H54 (cell line): ENCODE measurements at regions not wholly inside any gene's neighbourhood (a gene's known extent, or its start where the extent isn't known, plus 50 kb on each side); places are given as distances from the start of the nearest gene placed in this dataset.

ENCODE experiments used
- DNase-seq: peaks from one replicate; pipeline ENCODE4 v3.0.0; 2011; ENCODE audit warnings: low spot score, mixed read lengths; ENCODE audit not compliant: insufficient read length
- FAIRE-seq: peaks from 3 replicates; lab custom pipeline; 2011; peaks lifted over from hg19 to GRCh38; lab: Jason Lieb, UNC
- POLR2A ChIP-seq: IDR thresholded peaks from 2 replicates; pipeline ENCODE4 v1.6.1; 2011; ENCODE audit warnings: low read depth, mild to moderate bottlenecking, low read length

DNA sequence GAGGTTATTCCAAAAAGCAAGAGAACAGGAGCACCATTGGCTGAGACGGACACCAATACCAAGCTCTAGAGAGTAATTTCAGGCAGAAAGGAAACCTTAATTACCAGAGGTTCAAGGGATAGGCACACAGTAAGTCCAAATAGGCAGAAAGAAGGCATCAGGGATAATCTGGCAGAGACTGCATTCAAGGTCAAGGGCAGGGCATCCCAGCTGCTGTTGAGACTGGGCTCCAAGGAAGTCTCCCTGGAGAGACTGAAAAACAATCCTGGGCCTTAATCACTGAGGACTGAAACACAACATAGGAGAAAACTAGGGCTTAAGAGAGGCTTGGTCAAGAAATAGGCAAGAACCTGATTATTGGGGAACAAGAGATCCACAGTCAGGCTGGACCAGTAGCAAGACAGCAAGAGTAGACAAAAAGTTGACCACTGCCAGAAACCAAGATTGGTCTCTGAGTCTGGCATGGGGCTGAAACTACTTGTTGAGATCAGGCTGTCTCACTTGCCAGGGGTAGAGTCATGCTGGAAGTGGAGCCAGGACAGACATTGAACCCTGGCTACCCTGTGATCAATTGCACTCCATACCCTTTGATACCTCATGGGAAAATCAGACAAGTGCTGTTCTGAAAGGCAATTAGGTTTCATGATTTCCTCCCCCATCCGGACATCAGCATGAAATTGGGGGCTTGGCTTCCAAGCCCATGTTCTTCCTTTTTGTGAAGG, 193.2 kb upstream of the TNP1 start:
- FAIRE-seq (no peak), DNase-seq (no peak)
- no peak for TF ChIP-seq POLR2A

GRCh38 chr2:217051416-217051815, 191.6 kb upstream of the TNP1 start:
- no peak for TF ChIP-seq POLR2A
- DNase-seq (no peak), FAIRE-seq (no peak)

DNA sequence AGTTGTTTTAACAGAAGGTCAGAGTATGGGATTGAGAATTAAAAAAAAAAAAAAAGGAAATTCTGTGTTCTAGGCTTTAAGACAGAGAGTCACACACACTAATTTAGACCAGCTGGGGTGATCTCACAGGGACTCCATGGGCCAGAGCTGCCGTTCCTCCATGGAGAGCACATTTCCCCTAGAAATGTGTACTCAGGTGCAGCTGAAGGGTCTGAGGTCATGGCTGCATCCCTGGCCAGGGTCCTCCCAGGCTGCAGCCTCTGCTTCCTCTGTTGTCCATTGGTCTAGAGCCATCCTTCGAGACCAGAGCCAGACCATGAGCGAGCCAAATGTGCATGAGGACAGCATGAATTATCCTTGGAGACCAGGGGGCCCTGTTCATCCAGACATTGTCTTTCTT, 190.1 kb upstream of the TNP1 start:
- DNase-seq: no peak
- TF ChIP-seq POLR2A: no peak
- no peak for FAIRE-seq

- FAIRE-seq: no peak
- no peak for TF ChIP-seq POLR2A
- no peak for DNase-seq
Observed at GRCh38 chr2:217049422-217049821, 189.6 kb upstream of the TNP1 start.

DNA sequence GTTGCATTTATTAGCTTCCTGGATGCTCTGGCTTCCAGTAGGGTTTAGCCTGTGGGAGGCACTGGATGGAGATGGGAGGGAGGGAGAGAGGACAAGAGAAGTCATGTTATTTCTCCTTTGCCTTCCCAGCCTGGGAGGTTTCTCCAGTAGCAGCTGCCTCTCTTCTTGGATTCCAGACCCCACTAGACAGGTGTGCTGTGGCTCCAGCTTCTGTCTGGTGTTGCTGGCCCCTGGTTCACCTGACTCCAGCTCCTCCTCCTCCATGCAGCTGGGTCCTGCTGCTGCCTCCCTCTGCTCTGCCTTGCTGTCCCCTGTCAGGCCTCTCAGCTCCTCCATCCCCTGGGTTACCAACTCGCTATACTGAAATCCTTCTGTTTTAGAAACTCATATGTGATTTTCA, 188.9 kb upstream of the TNP1 start:
- no peak for TF ChIP-seq POLR2A
- DNase-seq (no peak), FAIRE-seq (no peak)

- FAIRE-seq (no peak), DNase-seq (no peak)
- TF ChIP-seq POLR2A: no peak
Observed at GRCh38 chr2:217047631-217048030, 187.8 kb upstream of the TNP1 start.

DNA sequence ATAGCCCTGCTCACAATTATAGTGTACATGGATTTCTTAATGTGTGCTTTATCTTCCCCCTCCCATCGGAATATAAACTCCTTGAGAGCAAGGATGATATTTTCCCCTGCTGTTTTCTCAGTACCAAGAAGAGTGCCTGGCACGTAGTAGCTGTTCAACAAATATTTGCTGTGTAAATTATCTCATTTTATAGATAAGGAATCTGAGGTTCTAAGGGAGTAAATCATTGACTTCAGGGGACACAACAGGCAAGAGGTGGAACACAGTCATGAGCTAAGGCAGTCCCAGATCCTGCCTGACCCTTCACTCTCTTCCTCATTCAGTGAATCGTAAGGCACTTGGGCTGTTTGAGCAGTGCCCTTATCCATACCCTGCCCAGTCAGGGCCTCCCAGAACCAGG, 187.3 kb upstream of the TNP1 start:
- DNase-seq: no peak
- FAIRE-seq: no peak
- TF ChIP-seq POLR2A: no peak

- no peak for FAIRE-seq
- DNase-seq: no peak
- no peak for TF ChIP-seq POLR2A
Observed at GRCh38 chr2:217045700-217046475, 186.0 kb upstream of the TNP1 start.

GRCh38 chr2:217040099-217040498, 180.2 kb upstream of the TNP1 start:
- no peak for DNase-seq
- no peak for TF ChIP-seq POLR2A
- FAIRE-seq: no peak

GRCh38 chr2:217038001-217038400, 178.1 kb upstream of the TNP1 start:
- FAIRE-seq: no peak
- DNase-seq: no peak
- no peak for TF ChIP-seq POLR2A

DNA sequence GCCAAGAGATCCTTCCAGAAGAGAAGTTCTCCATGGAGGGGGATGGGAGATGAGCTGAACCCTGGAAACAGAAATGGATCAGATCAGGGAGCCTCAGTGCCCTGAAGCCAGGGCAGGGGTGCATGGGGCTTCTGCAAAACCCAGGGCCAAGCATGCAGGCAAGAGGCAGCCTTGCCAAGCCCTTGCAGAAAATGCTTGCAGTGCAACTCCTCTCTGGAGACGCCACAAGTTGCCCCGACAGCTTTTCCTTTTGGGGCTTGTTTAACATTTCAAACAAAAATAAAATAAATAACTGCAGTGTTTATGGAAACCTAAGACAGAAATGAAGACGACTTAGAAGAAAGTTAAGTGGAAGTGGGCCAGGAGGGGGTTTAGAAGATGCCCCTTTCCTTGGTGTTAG, 177.5 kb upstream of the TNP1 start:
- DNase-seq (no peak), FAIRE-seq (no peak)
- TF ChIP-seq POLR2A: no peak

- DNase-seq (no peak), FAIRE-seq (no peak)
- no peak for TF ChIP-seq POLR2A
Observed at GRCh38 chr2:217035967-217036366, 176.1 kb upstream of the TNP1 start.

DNA sequence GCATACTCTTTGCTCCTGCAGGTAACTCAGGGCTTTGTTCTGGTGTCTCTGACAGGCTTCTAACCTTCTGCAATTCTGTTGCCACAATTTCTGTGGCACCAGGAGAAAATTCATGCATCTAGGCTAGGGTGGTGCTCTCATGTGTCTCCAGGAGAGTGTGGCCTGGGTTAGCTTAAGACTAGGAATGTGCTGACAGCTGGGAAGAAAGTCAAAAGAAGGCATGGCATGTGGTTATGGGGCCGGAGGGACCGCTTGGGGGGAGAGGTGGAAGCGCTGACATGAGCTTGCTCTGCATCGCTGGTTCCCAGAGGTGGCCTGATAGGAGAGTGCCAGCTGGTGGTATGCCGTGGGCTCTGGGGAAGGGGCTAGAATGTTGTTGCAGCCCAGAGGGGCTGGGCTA, 173.3 kb upstream of the TNP1 start:
- FAIRE-seq: no peak
- no peak for TF ChIP-seq POLR2A
- DNase-seq: no peak

DNA sequence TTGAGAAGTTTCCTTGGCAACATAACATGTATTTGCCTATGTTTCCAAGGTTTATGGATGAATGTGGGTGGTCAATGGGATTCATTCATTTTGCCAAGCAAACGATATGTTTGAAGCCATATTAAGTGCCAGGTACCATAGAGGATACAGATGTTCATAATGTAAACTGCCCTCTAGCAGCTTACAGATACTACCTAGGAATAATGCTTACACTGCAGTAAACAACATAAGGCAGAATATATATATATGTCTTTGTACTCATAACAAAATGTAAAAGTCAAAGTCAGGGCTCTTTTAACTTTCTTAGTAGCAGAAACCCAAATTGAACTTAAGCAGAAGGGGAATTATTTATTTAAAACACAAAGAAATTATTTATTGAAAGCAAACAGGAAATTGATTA, 171.6 kb upstream of the TNP1 start:
- DNase-seq: no peak
- TF ChIP-seq POLR2A: no peak
- FAIRE-seq: no peak

GRCh38 chr2:217030081-217030480, 170.2 kb upstream of the TNP1 start:
- no peak for TF ChIP-seq POLR2A
- FAIRE-seq (no peak), DNase-seq (no peak)
